ENCODE measurements at regions not wholly inside any gene's neighbourhood (a gene's known extent, or its start where the extent isn't known, plus 50 kb on each side); places are given as distances from the start of the nearest gene placed in this dataset.
"Not testable (repeated sequence)": the region's sequence is repeated elsewhere in the genome, so short reads cannot be mapped to it uniquely, and the experiment has no call there.

- no peak for DNase-seq
Observed at GRCh38 chr18:71443706-71444480, 1100.2 kb downstream of the CBLN2 start.

- DNase-seq: no peak
Observed at GRCh38 chr18:71442731-71443141, 1101.4 kb downstream of the CBLN2 start.

- DNase-seq: no peak
Observed at GRCh38 chr18:71441156-71441555, 1103.0 kb downstream of the CBLN2 start.

- DNase-seq: no peak
Observed at GRCh38 chr18:71437511-71437910, 1106.6 kb downstream of the CBLN2 start.

- DNase-seq: no peak
Observed at GRCh38 chr18:71433373-71433772, 1110.8 kb downstream of the CBLN2 start.

GRCh38 chr18:71431689-71432088, 1112.5 kb downstream of the CBLN2 start:
- DNase-seq: no peak

GRCh38 chr18:71431171-71431570, 1113.0 kb downstream of the CBLN2 start:
- DNase-seq: no peak

- no peak for DNase-seq
Observed at GRCh38 chr18:71426441-71426840, 1117.7 kb downstream of the CBLN2 start.

- DNase-seq: no peak
Observed at GRCh38 chr18:71405169-71405809, 1116.4 kb downstream of the SOCS6 start.

- DNase-seq: no peak
Observed at GRCh38 chr18:71403501-71403900, 1114.7 kb downstream of the SOCS6 start.

GRCh38 chr18:71398531-71398930, 1109.7 kb downstream of the SOCS6 start:
- no peak for DNase-seq

GRCh38 chr18:71388148-71388547, 1099.3 kb downstream of the SOCS6 start:
- no peak for DNase-seq

GRCh38 chr18:71374294-71375000, 1085.6 kb downstream of the SOCS6 start:
- DNase-seq: no peak

- DNase-seq: no peak
Observed at GRCh38 chr18:71371951-71372605, 1083.2 kb downstream of the SOCS6 start.

- no peak for DNase-seq
Observed at GRCh38 chr18:71370671-71371445, 1082.0 kb downstream of the SOCS6 start.

GRCh38 chr18:71370095-71370494, 1081.2 kb downstream of the SOCS6 start:
- no peak for DNase-seq

GRCh38 chr18:71362140-71362539, 1073.3 kb downstream of the SOCS6 start:
- no peak for DNase-seq

GRCh38 chr18:71355599-71355998, 1066.8 kb downstream of the SOCS6 start:
- not testable (repeated sequence) for DNase-seq

- no peak for DNase-seq
Observed at GRCh38 chr18:71352618-71353017, 1063.8 kb downstream of the SOCS6 start.

GRCh38 chr18:71336576-71337210, 1047.8 kb downstream of the SOCS6 start:
- no peak for DNase-seq

GRCh38 chr18:71329563-71329962, 1040.7 kb downstream of the SOCS6 start:
- DNase-seq: no peak

GRCh38 chr18:71329114-71329513, 1040.3 kb downstream of the SOCS6 start:
- no peak for DNase-seq
